ENCODE measurements at regions not wholly inside any gene's neighbourhood (a gene's known extent, or its start where the extent isn't known, plus 50 kb on each side); places are given as distances from the start of the nearest gene placed in this dataset.

- no peak for TF ChIP-seq CTCF (IDR thresholded peaks at IDR 0.05)
- TF ChIP-seq EZH2 (IDR thresholded peaks at IDR 0.05): no peak
- TF ChIP-seq EZH2phosphoT487 (IDR thresholded peaks at IDR 0.05): no peak
These were observed 182.1 kb upstream of the SDK2 start for GRCh38 chr17:73826181-73826871.

Measured in neural progenitor cell (in vitro differentiated cells).